CD4-positive, alpha-beta T cell treated with Interleukin-17A for 1 hour (primary cell): ENCODE measurements at regions not wholly inside any gene's neighbourhood (a gene's known extent, or its start where the extent isn't known, plus 50 kb on each side); places are given as distances from the start of the nearest gene placed in this dataset.
A peak's percentile ranks its signal among the peaks of the same experiment; 100 is the strongest.

Source experiments
- DNase-seq: peaks from one replicate; pipeline ENCODE4 v3.0.0-alpha.2; 2020

DNA sequence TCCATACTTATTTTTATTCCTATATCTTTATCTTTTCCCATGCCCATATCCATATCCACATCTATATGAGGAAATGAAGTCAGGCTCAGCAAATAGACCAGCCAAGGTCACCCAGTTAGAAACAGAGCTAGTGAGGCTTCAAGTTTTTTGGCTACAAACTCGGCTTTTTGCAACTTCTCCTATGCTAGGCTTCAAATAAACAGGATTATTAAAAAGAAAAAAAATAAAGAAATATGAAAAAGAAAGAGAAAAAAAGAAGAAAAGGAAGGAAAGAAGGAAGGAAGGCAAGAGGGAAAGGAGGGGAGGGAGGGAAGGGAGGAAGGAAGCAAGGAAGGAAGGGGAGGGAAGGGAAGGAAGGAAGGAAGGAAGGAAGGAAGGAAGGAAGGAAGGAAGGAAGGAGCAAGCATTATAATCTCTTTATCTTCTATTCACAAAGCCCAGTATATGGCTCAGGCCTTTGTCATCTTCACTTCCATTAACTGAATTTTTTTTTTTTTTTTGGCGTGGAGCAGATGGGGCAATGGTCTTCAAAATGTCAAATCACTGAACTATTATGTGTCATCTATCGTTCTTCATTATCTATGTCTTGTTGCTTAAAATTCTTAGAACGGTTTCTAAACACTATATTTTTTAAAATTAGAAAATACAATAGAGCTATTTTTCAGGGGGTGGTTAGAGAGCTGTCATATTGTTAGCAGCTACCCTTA lies 418.2 kb downstream of the VRK1 start:
- DNase-seq: no peak

- no peak for DNase-seq
Observed at GRCh38 chr14:97217111-97217885, 420.1 kb downstream of the VRK1 start.

DNA sequence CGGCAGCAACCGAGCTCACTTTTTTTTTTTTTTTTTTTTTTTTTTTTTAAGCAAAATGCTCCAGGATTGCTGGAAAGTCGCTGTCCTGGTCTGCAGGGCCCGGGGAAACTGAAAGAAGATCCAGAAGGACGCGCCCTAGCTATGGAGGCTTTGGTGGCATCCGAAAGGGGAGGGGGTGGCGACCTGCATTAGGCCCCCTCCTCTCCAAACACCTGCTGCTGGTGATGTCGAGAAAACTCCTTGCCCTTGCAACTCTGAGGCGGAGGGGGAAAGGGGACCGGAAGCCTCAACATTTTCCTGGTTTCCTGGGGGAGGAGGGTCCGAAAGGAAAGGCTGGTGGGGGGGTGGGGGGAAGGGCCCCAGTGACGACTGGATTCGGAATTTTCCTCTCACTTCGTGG lies 421.1 kb downstream of the VRK1 start:
- DNase-seq: no peak

DNA sequence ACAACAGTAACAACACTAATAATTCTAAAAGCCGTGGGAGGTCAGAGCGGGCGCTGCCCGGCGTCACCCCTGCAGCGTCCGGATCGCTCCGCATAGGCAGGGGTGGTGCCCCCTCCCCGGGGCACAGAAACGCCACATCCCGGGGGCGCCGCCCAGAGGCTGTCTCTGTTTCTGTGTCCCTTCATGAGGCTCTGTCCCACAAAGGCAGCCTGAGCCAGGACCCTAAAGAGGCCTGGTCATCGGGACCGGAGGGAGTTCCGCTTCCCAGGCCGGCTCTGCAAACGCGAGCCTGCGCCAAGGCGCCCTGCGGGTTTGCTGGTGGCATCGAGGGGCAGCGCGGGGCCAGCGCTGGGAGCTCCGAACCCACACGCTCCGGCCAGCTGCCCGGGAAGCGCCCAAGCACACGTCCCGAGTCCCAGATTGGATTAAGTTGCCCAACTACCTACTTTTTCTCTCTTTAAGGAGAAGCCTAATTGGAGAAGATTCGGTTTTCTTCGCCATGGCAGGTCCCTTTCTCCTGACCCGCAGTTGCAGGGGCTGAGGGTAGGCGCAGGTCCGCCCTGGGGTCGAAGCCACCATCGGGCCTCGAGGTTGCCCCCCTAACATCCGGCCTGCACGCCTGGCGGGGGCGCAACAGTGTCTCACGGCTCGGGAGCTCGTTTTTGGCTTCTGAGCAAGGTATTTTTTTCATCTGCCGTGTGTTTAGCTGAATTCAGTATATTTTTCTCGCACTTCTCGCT lies 421.7 kb downstream of the VRK1 start:
- DNase-seq: peak; percentile 26

- peak; percentile 5 for DNase-seq
Observed at GRCh38 chr14:97219431-97220017, 422.3 kb downstream of the VRK1 start.

DNA sequence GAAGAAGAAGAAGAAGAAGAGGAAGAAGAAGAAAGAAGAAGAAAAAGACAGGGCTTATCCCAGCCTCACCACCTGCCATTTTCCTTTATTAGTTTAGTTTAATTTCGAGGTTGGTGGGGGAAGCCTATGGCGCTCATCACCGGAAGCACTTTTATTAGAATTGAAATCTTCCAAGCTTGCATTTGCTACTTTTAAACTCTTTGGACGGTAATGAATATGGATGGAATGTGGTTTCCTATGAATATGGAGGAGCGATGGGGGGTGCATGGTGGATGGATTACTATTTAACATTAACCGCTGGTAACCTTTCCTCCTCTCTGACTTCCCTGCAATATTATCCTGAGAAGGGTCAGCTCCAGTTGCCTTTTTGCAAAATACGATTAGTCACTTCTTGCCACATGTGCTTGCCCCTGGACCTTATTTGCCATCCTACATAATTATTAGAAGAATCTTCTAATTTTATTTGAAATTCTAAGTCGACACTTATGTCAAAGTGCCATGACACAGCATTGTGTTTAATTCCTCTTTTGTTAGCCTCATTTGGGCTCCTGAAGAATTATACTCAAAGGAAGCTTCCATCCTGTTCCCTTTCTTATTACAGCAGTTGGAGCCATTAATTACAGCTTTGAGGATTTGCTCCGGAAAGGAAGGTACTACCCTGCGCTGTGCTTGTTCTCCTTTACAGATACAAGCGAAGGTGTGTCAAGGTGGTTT lies 424.5 kb downstream of the VRK1 start:
- no peak for DNase-seq

- no peak for DNase-seq
Observed at GRCh38 chr14:97224016-97224415, 426.8 kb downstream of the VRK1 start.

DNA sequence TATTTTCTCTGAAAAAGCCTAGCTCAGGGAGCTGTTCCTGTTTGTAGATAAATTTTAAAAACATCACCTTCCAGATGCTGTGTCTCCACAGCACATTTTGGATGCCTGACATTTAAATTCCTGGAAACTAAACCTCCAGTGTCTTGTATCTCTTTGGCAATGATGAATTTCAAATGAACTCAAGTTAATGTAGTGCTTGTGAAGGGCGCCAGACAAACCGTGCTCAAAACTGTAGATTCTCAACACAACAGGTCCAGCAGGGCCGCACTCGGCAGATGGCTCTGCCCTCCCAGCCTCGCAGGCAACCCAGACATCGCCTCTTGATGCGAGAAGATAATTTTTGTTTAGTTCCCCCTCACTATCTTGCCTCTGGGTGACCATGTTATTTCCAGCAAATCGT lies 432.9 kb downstream of the VRK1 start:
- DNase-seq: no peak

DNA sequence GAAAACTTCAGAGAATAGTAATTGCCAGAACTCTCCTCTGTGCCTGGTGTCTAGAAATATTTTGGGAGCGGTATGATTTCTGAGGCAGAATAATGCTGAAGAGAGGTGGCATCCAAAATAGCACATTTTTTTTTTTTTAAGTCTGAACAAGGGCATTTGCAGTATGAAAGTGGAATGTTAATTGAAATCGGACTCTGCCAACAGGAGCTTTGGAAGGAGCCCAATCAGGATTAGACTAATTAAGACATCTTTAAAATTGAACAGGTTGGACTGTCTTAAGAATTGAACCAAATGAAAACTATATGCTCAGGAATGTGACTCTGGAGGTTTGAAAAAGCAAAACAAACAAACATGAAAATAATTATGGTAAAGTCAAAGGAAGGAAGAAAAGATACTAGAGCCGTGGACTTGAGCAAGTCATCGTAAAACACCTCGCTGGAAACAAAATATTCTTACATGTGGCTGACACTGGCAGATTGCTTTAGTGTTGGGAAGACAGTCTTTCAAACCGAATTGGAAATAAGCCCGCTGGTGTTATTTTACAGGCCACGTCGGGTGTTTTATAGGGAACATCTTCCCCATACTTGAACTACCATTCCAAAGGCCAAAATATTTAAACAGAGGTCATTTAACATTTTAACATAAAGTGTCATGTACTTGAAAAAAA lies 436.3 kb downstream of the VRK1 start:
- DNase-seq: no peak

DNA sequence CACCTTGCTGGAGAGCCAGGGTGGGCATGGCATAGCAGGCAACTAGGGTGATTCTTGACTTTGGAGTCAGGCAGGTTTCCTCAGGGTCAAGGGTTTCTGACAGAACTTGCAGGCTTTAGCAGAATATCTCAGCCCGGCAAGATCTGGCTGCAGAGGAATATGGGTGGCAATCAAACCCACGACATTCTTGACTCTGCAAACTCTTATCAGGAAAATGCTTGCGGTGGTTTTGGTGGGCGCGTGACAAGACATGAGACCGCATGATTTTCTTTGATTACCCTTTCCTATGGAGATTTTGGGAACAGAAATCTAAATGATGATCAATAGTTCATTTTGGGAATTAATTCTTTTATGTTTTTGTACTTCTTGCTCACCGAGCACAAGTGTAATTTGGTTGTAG lies 449.5 kb downstream of the VRK1 start:
- no peak for DNase-seq

DNA sequence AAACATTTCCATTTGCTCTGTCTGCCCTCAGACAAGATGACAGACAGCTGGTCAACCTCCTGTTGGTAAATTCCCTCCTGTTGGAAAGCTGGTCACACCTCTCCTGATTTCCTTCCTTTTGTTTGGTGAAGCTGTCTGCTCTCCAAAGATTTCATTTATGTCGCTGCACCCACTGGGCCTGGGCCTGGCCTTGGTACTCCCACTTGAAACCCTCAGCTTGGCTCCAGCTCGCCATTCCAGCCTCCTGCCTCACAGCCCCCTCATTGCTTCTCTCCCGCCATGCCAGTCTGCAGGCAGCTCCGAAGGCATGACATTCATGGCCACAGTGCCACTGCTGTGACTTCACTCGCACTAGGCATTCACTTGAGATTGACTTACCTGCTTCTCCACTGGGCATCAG lies 451.8 kb downstream of the VRK1 start:
- DNase-seq: no peak

GRCh38 chr14:97250931-97251330 lies 453.7 kb downstream of the VRK1 start:
- DNase-seq: no peak

GRCh38 chr14:97251491-97252155 lies 454.4 kb downstream of the VRK1 start:
- no peak for DNase-seq

DNA sequence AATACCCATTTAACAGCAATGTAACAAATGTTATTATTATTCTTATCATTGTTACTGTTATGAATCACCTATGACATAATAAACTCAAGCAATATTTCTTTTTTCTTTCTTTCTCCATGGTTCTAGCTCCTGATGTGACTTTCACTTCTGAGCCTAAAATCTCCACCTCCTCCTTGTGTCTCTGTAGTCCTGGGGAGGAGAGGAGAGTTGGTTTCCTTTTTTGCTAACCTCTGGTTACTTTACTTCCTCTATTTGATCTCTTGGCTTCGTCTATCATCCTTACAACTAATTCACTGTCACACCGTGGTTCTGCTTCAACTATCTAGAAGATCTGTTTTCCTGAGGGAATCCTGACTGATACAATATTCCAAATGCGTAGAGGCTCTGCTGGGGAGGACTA lies 456.6 kb downstream of the VRK1 start:
- DNase-seq: no peak

- DNase-seq: no peak
Observed at GRCh38 chr14:97262336-97262735, 465.2 kb downstream of the VRK1 start.

GRCh38 chr14:97264516-97265230 lies 467.5 kb downstream of the VRK1 start:
- DNase-seq: no peak

GRCh38 chr14:97266653-97267052 lies 469.5 kb downstream of the VRK1 start:
- no peak for DNase-seq

DNA sequence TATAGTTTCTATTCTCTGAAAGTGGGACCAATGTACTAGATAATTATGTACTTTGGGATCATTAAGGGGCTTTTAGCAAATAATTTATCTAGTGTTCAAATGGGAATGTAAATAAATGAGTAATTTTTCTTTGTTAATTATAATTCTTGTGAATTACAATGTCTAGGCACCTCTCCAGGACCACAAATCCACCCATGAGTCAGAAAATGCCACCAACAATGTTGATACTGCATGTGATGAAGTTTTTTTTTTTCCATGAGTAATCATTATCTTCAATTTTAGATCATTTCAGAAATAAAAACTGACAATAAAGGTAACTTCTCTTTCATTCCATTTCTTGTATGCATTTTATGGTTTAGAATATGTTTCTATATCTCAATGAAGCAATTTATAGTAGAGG lies 470.3 kb downstream of the VRK1 start:
- DNase-seq: no peak

GRCh38 chr14:97268097-97268496 lies 470.9 kb downstream of the VRK1 start:
- DNase-seq: no peak

- DNase-seq: no peak
Observed at GRCh38 chr14:97270308-97270707, 473.1 kb downstream of the VRK1 start.

- DNase-seq: no peak
Observed at GRCh38 chr14:97271451-97271960, 474.3 kb downstream of the VRK1 start.
